Ectodermal cell (in vitro differentiated cells): ENCODE measurements at regions not wholly inside any gene's neighbourhood (a gene's known extent, or its start where the extent isn't known, plus 50 kb on each side); places are given as distances from the start of the nearest gene placed in this dataset.

Experiments used
- H3K27ac ChIP-seq: 2 replicates; pipeline ENCODE4 v1.7.0; 2013; ENCODE audit warnings: mild to moderate bottlenecking, low read depth, low read length; ENCODE audit not compliant: insufficient read depth, poor library complexity, severe bottlenecking
- H3K27me3 ChIP-seq: 2 replicates; pipeline ENCODE4 v1.7.0; 2013; ENCODE audit warnings: mild to moderate bottlenecking, low read length; ENCODE audit not compliant: insufficient read depth, control insufficient read depth, poor library complexity, severe bottlenecking
- H3K36me3 ChIP-seq: one replicate; pipeline ENCODE4 v1.7.0; 2013; ENCODE audit warnings: low read length; ENCODE audit not compliant: control insufficient read depth, insufficient read depth
- H3K4me1 ChIP-seq: one replicate; pipeline ENCODE4 v1.7.0; 2013; ENCODE audit warnings: low read length; ENCODE audit not compliant: control insufficient read depth, insufficient read depth
- H3K4me3 ChIP-seq: 2 replicates; pipeline ENCODE4 v1.7.0; 2013; ENCODE audit warnings: low read depth, low read length, control low read depth; ENCODE audit not compliant: insufficient read depth
- H3K9me3 ChIP-seq: 2 replicates; pipeline ENCODE4 v1.7.0; 2013; ENCODE audit warnings: mild to moderate bottlenecking, low read length, moderate library complexity; ENCODE audit not compliant: control insufficient read depth
- WGBS, 2 experiments: methylation state at CpG; one replicate each; pipeline ENCODE4 v1.1.7; 2013; ENCODE audit warnings: missing lambda C conversion rate in 2 of 2; 5-methylcytosine and 5-hydroxymethylcytosine counted together

- H3K36me3 ChIP-seq = no peaks in the 10 kb centered on the region
- no peaks in the 10 kb centered on the region for H3K9me3 ChIP-seq
- WGBS, 2 experiments = 85 to 88% methylated on average over 4 of the region's 4 CpGs
- H3K4me1 ChIP-seq = no peaks in the 10 kb centered on the region
- H3K27me3 ChIP-seq = no peaks in the 10 kb centered on the region
- H3K4me3 ChIP-seq = no peak overlapping the region
- H3K27ac ChIP-seq = no peak overlapping the region
These were observed 516.6 kb upstream of the KCNMB2 start for GRCh38 chr3:178019645-178020044.

GRCh38 chr3:178022599-178022998 is 513.6 kb upstream of the KCNMB2 start:
- H3K36me3 ChIP-seq = no peaks in the 10 kb centered on the region
- WGBS, 2 experiments = 100% methylated on average over 1 of the region's 1 CpG; no CpG with 5 or more reads in 1 of the 2 experiments
- no peak overlapping the region for H3K4me3 ChIP-seq
- no peaks in the 10 kb centered on the region for H3K4me1 ChIP-seq
- H3K27ac ChIP-seq = no peak overlapping the region
- H3K9me3 ChIP-seq = no peaks in the 10 kb centered on the region
- H3K27me3 ChIP-seq = no peaks in the 10 kb centered on the region

- Histone ChIP-seq H3K27ac (no peak overlapping the region), H3K4me1 (no peaks in the 10 kb centered on the region), H3K9me3 (no peaks in the 10 kb centered on the region), H3K27me3 (no peaks in the 10 kb centered on the region), H3K4me3 (no peak overlapping the region), H3K36me3 (no peaks in the 10 kb centered on the region)
- WGBS, 2 experiments = 89 to 100% methylated on average over 1 of the region's 1 CpG
These were observed 507.3 kb upstream of the KCNMB2 start for GRCh38 chr3:178028933-178029332.

GRCh38 chr3:178036451-178037144 is 499.6 kb upstream of the KCNMB2 start:
- H3K27me3 ChIP-seq = no peaks in the 10 kb centered on the region
- no peaks in the 10 kb centered on the region for H3K4me1 ChIP-seq
- H3K27ac ChIP-seq = no peak overlapping the region
- H3K36me3 ChIP-seq = no peaks in the 10 kb centered on the region
- no peak overlapping the region for H3K4me3 ChIP-seq
- H3K9me3 ChIP-seq = no peaks in the 10 kb centered on the region
- 83 to 100% methylated on average over 2 of the region's 4 CpGs for WGBS, 2 experiments

- Histone ChIP-seq H3K36me3 (no peaks in the 10 kb centered on the region), H3K27ac (no peak overlapping the region), H3K27me3 (no peaks in the 10 kb centered on the region), H3K4me3 (no peak overlapping the region), H3K4me1 (no peaks in the 10 kb centered on the region), H3K9me3 (no peaks in the 10 kb centered on the region)
These were observed 494.3 kb upstream of the KCNMB2 start for GRCh38 chr3:178041931-178042330.

GRCh38 chr3:178042376-178042775 is 493.9 kb upstream of the KCNMB2 start:
- 96% methylated on average over 3 of the region's 3 CpGs for WGBS, 2 experiments
- Histone ChIP-seq H3K4me1 (no peaks in the 10 kb centered on the region), H3K36me3 (no peaks in the 10 kb centered on the region), H3K9me3 (no peaks in the 10 kb centered on the region), H3K27me3 (no peaks in the 10 kb centered on the region), H3K27ac (no peak overlapping the region), H3K4me3 (no peak overlapping the region)

- WGBS, 2 experiments = 89 to 100% methylated on average over 1 to 3 of the region's 3 CpGs
- Histone ChIP-seq H3K27ac (no peak overlapping the region), H3K36me3 (no peaks in the 10 kb centered on the region), H3K9me3 (no peaks in the 10 kb centered on the region), H3K4me3 (no peak overlapping the region), H3K4me1 (no peaks in the 10 kb centered on the region), H3K27me3 (no peaks in the 10 kb centered on the region)
These were observed 493.2 kb upstream of the KCNMB2 start for GRCh38 chr3:178043084-178043483.

- Histone ChIP-seq H3K27me3 (no peaks in the 10 kb centered on the region), H3K36me3 (no peaks in the 10 kb centered on the region), H3K27ac (no peak overlapping the region), H3K4me3 (no peak overlapping the region), H3K9me3 (no peaks in the 10 kb centered on the region), H3K4me1 (no peaks in the 10 kb centered on the region)
- 92 to 100% methylated on average over 2 of the region's 2 CpGs for WGBS, 2 experiments
These were observed 491.9 kb upstream of the KCNMB2 start for GRCh38 chr3:178044320-178044719.

GRCh38 chr3:178047496-178047895 is 488.7 kb upstream of the KCNMB2 start:
- no peaks in the 10 kb centered on the region for H3K4me1 ChIP-seq
- no peaks in the 10 kb centered on the region for H3K36me3 ChIP-seq
- no peaks in the 10 kb centered on the region for H3K27me3 ChIP-seq
- WGBS, 2 experiments = 70 to 83% methylated on average over 3 of the region's 3 CpGs
- H3K27ac ChIP-seq = no peak overlapping the region
- H3K9me3 ChIP-seq = no peaks in the 10 kb centered on the region
- no peak overlapping the region for H3K4me3 ChIP-seq

GRCh38 chr3:178048768-178049167 is 487.5 kb upstream of the KCNMB2 start:
- 73 to 82% methylated on average over 3 of the region's 3 CpGs for WGBS, 2 experiments
- no peaks in the 10 kb centered on the region for H3K36me3 ChIP-seq
- no peak overlapping the region for H3K27ac ChIP-seq
- no peaks in the 10 kb centered on the region for H3K4me1 ChIP-seq
- H3K9me3 ChIP-seq = no peaks in the 10 kb centered on the region
- H3K27me3 ChIP-seq = no peaks in the 10 kb centered on the region
- no peak overlapping the region for H3K4me3 ChIP-seq

GRCh38 chr3:178054471-178054870 is 481.8 kb upstream of the KCNMB2 start:
- H3K4me3 ChIP-seq = no peak overlapping the region
- H3K9me3 ChIP-seq = no peaks in the 10 kb centered on the region
- H3K4me1 ChIP-seq = no peaks in the 10 kb centered on the region
- H3K27ac ChIP-seq = no peak overlapping the region
- no peaks in the 10 kb centered on the region for H3K27me3 ChIP-seq
- 54 to 72% methylated on average over 3 of the region's 3 CpGs for WGBS, 2 experiments
- H3K36me3 ChIP-seq = no peaks in the 10 kb centered on the region
